SU-DHL-6 (cell line): ENCODE measurements at regions not wholly inside any gene's neighbourhood (a gene's known extent, or its start where the extent isn't known, plus 50 kb on each side); places are given as distances from the start of the nearest gene placed in this dataset.

Experiments used
- H2AFZ ChIP-seq: fragments of 200-600 bp; sonication (generic); 2 replicates; pipeline ENCODE4 v1.6.1; 2014; ENCODE audit warnings: low read depth, mild to moderate bottlenecking, moderate library complexity, mixed read lengths, antibody characterized with exemption, low read length; ENCODE audit not compliant: severe bottlenecking
- H3F3A ChIP-seq: fragments of 200-600 bp; shearing (Covaris generic); 2 replicates; pipeline ENCODE4 v1.6.0; 2016; ENCODE audit warnings: antibody characterized with exemption, mild to moderate bottlenecking; ENCODE audit not compliant: insufficient read depth
- H3K27ac ChIP-seq: fragments of 200-600 bp; sonication (generic); 2 replicates; pipeline ENCODE4 v1.5.1; 2016; ENCODE audit warnings: low read depth, mild to moderate bottlenecking, low read length, moderate library complexity, mixed read lengths
- H3K27me3 ChIP-seq: fragments of 200-600 bp; sonication (generic), shearing (Covaris generic); 2 replicates; pipeline ENCODE4 v1.6.0; 2014; ENCODE audit warnings: mild to moderate bottlenecking, low read length
- H3K36me3 ChIP-seq: fragments of 200-600 bp; sonication (generic); 2 replicates; pipeline ENCODE4 v1.6.1; 2014; ENCODE audit warnings: mild to moderate bottlenecking, low read length, mixed read lengths
- H3K4me2 ChIP-seq: fragments of 300-600, 200-600 bp; shearing (Covaris generic), sonication (generic); 2 replicates; pipeline ENCODE4 v1.6.0; 2014; ENCODE audit warnings: low read length, low read depth, mild to moderate bottlenecking; ENCODE audit not compliant: poor library complexity, severe bottlenecking
- H3K4me3 ChIP-seq: fragments of 200-600 bp; sonication (generic); 2 replicates; pipeline ENCODE4 v1.5.1; 2014; ENCODE audit warnings: antibody characterized with exemption, low read length, mild to moderate bottlenecking, mixed read lengths; ENCODE audit not compliant: insufficient read depth, poor library complexity, severe bottlenecking
- H3K79me2 ChIP-seq: fragments of 200-600 bp; sonication (generic); 2 replicates; pipeline ENCODE4 v1.6.1; 2014; ENCODE audit warnings: mild to moderate bottlenecking, low read length, moderate library complexity; ENCODE audit not compliant: insufficient read depth
- H3K9ac ChIP-seq: fragments of 200-600 bp; sonication (generic); 2 replicates; pipeline ENCODE4 v1.7.0; 2014; ENCODE audit warnings: mild to moderate bottlenecking, low read length
- H3K9me2 ChIP-seq: fragments of 200-600 bp; sonication (generic); replicated peaks from 2 replicates; pipeline ENCODE4 v1.6.1; 2014; ENCODE audit warnings: low read length; ENCODE audit not compliant: insufficient read depth
- H3K9me3 ChIP-seq: fragments of 200-600 bp; sonication (generic); 2 replicates; pipeline ENCODE4 v1.6.1; 2014; ENCODE audit warnings: low read length, mixed read lengths; ENCODE audit not compliant: insufficient read depth
- H4K20me1 ChIP-seq: fragments of 200-600 bp; sonication (generic); 2 replicates; pipeline ENCODE4 v1.6.1; 2014; ENCODE audit warnings: low read depth, mild to moderate bottlenecking, antibody characterized with exemption, low read length, moderate library complexity, mixed read lengths
- CTCF ChIP-seq: fragments of 200-600 bp; sonication (generic); IDR thresholded peaks from one replicate; pipeline ENCODE4 v1.5.1; 2017; ENCODE audit warnings: antibody characterized with exemption, mild to moderate bottlenecking, low read length, moderate library complexity; ENCODE audit not compliant: insufficient read depth, poor library complexity, severe bottlenecking
- EZH2phosphoT487 ChIP-seq: fragments of 200-600 bp; sonication (generic), shearing (Covaris generic); conservative IDR thresholded peaks from 2 replicates; pipeline ENCODE4 v1.6.1; 2018; ENCODE audit warnings: mild to moderate bottlenecking, antibody characterized with exemption, low read length, moderate library complexity, mixed read lengths

GRCh38 chr14:54116198-54116885 lies 159.7 kb upstream of the BMP4 start:
- Histone ChIP-seq H3K4me3 (no peak overlapping the region), H3K36me3 (no peaks in the 10 kb centered on the region), H3K4me2 (no peak overlapping the region), H3K9me2 (no peaks in the 10 kb centered on the region), H3K27me3 (no peaks in the 10 kb centered on the region), H3K79me2 (no peaks in the 10 kb centered on the region), H3K27ac (no peak overlapping the region), H3F3A (no peaks in the 10 kb centered on the region), H3K9ac (no peak overlapping the region), H3K9me3 (no peaks in the 10 kb centered on the region), H4K20me1 (no peaks in the 10 kb centered on the region), H2AFZ (no peak overlapping the region)
- TF ChIP-seq CTCF (no peak), EZH2phosphoT487 (no peak)

- Histone ChIP-seq H3F3A (no peaks in the 10 kb centered on the region), H4K20me1 (no peaks in the 10 kb centered on the region), H3K9me2 (no peaks in the 10 kb centered on the region), H2AFZ (no peak overlapping the region), H3K36me3 (no peaks in the 10 kb centered on the region), H3K9me3 (no peaks in the 10 kb centered on the region), H3K9ac (no peak overlapping the region), H3K27ac (no peak overlapping the region), H3K4me2 (no peak overlapping the region), H3K79me2 (no peaks in the 10 kb centered on the region), H3K27me3 (no peaks in the 10 kb centered on the region), H3K4me3 (no peak overlapping the region)
- no peak for TF ChIP-seq EZH2phosphoT487
- no peak for TF ChIP-seq CTCF
Observed at GRCh38 chr14:54116972-54117371, 160.3 kb upstream of the BMP4 start.

GRCh38 chr14:54117396-54117795 lies 160.8 kb upstream of the BMP4 start:
- Histone ChIP-seq H3K9me3 (no peaks in the 10 kb centered on the region), H3K36me3 (no peaks in the 10 kb centered on the region), H2AFZ (no peak overlapping the region), H3K9me2 (no peaks in the 10 kb centered on the region), H3K4me3 (no peak overlapping the region), H3K27me3 (no peaks in the 10 kb centered on the region), H3F3A (no peaks in the 10 kb centered on the region), H3K79me2 (no peaks in the 10 kb centered on the region), H3K9ac (no peak overlapping the region), H4K20me1 (no peaks in the 10 kb centered on the region), H3K4me2 (no peak overlapping the region), H3K27ac (no peak overlapping the region)
- TF ChIP-seq CTCF (no peak), EZH2phosphoT487 (no peak)
